HG03159 (cell line): ENCODE measurements at regions not wholly inside any gene's neighbourhood (a gene's known extent, or its start where the extent isn't known, plus 50 kb on each side); places are given as distances from the start of the nearest gene placed in this dataset.
"Not testable (repeated sequence)": the region's sequence is repeated elsewhere in the genome, so short reads cannot be mapped to it uniquely, and the experiment has no call there.

ENCODE experiments used
- ATAC-seq: cut with Tn5 transposase; IDR thresholded peaks from one replicate; pipeline ENCODE4 v1.9.1; 2021; ENCODE audit warnings: mild to moderate bottlenecking, moderate library complexity; ENCODE audit not compliant: unreplicated experiment

DNA sequence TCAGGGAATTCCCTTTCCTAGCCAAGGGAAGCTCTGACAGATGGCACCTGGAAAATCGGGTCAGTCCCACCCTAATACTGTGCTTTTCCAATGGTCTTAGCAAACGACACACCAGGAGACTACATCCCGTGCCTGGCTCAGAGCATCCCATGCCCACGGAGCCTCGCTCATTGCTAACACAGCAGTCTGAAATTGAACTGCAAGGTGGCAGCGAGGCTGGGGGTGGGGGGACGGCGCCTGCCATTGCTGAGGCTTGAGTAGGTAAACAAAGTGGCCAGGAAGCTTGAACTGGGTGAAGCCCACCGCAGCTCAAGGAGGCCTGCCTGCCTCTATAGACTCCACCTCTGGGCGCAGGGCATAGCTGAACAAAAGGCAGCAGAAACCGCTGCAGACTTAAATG lies 279.5 kb upstream of the LUZP2 start:
- ATAC-seq, result not testable (repeated sequence)

DNA sequence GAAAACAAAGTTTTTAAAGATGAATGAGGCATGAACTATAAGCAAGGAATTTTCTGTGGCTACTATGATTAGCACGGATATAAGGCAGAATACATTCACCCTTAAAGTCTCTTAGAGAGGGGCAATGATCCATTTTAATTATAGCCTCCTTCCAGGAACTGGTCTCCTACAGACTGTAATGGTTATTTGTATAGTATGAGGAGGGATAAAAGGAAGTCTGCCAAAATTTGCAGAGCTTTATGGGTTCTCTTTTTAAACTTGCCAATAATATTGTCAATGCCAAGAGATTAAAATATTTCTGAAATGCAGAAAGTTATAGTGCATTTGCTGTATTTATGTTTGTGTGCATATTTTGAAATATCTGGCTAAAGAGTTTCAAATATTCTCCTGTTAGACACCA lies 271.4 kb upstream of the LUZP2 start:
- ATAC-seq, result no peak

DNA sequence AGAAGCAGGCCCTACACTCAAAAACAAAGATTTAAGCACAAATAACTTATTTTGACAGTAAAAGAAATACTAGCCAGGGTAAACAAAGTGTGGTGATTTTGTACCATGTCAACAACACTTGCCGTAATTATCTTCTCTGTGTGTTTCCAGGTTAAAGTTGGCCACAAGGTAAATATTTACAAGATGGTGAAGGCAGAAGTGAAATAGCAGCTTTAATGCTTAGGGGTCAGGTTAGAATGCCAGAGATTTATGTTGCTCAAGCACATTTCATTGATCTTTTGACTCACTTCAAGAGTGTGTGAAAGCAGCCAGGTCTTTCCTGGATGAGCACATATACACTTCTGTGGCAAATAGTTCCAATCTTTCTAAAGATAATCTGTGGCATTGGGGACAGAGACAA lies 270.2 kb upstream of the LUZP2 start:
- no peak for ATAC-seq

DNA sequence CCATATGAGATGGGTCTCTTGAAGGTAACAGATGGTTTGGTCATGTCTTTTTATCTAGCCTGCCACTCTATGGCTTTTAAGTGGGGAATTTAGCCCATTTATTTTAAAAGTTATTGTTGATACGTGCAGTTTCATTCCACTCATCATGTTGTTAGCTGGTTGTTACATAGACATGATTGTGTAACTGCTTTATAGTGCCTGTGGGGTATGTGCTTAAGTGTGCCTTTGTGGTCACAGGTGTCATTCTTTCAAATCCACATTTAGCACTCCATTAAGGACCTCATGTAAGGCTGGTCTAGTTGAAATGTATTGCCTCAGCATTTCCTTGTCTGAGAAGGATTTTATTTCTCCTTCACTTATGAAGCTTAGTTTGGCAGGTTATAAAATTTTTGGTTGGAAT lies 263.8 kb upstream of the LUZP2 start:
- ATAC-seq, result no peak

DNA sequence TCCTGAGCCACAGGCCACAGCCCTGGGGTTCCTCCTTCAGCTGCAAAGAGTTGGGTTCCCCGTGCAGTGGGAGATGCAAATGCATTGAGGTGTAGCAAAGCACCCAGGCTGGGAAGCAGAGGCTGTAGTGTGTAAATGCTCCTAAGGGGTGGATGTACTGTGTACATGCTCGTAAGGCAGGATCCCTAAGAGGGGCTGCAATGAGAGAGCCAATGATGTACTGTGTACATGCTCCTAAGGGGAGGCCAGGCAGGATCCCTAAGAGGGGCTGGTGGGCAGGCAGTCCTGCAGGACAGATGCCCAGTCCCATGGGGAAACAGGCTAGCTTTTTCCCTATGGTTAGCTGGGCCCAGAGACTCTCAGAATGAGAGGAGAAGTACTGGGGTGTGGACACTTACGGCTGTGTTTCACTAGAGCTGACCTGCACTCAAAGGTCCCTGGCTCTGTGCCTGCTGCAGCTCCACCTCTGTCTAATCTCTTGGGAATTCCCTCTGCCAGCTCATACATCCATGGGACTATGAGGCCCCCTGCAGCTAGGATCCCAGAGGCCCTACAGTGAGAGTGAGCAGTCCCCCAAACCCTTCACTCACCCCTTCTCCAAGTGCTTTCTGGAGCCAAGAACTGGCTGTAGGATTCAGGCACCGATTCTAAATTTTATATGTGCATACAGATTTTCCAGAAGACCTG lies 261.9 kb upstream of the LUZP2 start:
- ATAC-seq, result no peak

DNA sequence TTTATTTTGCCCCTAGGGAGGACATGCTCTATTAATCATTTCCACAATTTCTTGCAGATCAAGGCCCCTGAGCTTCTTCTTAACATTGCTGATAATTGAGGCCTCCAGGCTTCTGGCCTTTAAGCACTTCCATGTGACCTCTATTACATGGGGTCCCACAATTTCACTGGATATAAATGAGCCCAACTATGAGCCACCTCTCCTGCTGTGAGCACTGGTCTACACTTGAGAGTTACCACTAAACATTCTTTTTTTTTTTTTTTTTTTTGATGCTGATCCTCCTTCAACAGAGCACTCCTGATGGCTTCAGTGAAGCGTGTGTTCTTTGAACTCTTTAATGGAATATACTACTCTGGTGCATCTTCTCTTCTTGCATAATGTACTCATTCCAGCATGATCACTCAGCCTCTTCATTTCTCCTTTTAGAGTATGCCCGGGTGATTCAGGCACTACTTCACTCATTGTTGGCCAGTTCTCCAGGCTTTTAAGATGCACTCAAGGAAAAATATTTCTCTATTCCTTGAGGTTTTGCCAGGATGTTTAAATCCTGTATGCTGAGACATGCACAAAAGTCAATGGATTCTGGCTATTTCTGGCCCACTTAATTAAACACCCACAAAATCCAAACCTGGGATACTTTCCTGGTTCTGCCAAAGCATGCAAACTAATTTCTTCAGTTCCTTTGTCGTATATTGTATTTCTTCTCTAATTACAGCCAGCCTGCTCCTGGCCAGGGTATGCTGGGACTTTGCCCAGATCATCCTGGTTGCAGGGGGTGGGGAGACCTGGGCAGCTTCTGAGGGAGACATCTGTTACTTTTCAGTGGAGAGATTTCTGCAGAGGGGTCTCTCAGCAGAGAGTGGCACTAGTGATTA lies 257.8 kb upstream of the LUZP2 start:
- ATAC-seq, result no peak

DNA sequence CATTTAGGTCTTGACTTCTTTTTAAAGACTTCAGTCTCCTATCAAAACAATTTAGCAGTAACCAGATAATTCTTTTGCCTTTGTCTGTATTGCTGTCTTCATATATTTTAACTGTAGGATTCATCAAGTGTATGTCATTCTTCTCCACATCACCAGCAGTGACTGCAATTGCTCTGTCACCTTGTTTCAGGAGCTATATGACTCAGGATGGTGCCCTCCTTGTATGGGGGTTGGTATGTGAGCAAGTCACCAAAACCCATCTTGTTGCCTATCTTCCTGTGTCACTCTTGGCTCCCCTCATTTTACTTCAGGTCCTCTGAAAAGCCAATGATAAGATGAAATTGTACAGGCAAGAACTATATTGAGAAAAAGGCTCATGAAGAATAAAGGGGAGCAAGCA lies 256.9 kb upstream of the LUZP2 start:
- ATAC-seq, result no peak

DNA sequence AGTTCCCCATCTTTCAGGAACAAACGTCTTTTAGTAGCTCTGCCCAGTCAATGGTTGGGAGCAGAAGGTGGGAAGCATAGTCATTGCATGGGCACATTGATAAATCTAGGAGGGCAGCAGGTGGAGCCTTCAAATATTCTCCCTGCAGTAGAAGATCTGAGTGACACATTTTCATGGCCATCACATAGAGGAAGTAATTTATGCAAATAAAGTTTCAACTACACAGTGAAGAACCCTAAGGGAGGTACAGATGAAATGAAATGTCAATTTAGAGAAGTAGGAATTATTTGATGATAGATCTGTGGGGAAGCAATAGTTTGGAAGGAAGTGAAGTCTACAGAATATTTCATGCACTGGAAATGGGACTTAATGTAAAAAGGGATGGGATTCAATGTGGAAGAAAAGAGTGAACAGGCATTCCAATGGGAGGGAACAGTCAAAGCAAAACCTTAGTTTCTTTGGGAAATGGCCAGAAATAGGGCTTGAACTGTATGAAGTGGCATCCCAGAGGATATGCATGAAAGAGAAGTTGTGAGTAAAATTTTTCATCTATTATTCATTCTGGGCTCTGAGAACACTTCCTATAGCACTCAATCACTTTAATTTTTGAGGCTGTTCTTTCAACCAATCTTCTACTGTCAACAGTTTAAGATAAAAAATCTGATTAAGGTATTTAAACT lies 256.2 kb upstream of the LUZP2 start:
- peak; percentile 56 for ATAC-seq

DNA sequence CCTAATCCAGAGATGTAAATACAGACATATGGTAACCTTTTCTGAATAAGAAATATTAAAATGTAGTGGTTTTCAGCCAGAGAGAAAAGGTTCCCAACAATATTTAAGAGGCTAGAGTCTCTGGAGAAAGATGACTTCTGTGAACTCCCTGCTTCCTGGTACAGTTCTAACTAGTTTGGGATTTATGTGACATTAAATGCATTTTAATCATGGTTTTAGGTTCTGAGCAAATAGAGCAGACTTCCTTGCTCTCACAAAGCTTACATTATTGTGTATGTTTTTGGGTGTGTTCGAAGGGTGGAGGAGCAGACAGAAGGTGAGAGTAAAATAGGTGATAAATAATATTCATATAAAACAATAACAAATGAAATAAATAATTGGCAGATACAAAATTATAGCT lies 250.1 kb upstream of the LUZP2 start:
- no peak for ATAC-seq

DNA sequence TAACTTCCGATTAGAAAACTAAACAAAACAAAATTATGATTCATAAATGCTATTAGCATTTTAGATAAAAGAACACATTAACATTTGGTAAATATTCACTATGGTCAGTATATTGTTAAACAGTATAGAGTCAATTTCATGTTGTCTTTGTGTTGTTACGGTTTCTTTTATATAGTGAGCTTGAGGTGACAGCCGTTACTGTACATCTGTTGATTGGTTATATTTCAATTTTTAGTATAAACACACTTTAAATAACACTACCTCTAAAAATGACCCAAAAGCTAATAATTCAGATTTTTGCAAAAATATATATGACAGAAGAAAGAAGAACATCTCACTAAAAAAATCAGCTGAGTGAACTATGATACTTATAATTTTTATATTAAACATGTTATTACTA lies 249.0 kb upstream of the LUZP2 start:
- ATAC-seq, result no peak

DNA sequence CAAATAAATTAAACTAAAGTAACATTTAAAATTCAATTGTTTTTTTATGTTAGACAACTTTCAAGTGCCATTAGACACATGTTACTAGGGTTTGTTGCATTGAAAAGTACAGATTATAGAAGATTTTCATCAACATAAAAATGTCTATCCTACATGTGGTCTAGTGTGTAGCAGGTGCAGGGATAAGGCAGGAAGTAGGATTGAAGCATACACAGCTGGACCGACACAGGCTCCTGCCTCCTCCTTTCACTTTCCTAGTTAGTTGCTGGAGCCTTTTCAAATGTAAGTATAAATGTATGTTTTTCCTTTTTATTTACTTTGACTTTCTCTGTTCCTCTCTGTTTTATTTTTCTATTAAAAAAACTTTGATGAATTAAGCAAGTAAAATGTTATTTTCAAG lies 246.9 kb upstream of the LUZP2 start:
- ATAC-seq, result no peak

DNA sequence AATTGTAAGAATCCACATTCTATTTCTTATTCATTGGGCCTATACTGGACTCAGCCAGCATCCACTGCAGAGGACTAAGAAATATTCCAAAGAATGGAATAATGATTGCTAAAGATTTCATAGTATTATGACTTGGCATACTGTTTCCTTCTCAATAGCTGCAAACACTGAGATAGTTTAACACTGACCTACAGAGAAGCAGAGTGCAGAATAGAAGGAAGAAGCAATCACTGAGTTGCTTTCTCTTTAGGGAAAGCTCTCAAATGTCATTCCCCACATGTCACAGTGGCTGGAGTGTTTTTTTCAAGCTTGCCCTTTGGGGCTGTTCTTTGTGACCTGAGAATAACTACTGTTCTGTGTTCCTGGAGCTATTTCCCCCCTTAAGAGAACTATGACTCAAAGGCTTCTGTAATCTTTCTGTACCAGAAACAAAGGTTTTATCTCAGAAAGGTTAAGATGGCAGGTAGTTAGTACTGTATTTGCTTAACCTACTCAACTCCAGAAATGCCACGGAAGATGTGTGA lies 243.6 kb upstream of the LUZP2 start:
- ATAC-seq, result no peak

DNA sequence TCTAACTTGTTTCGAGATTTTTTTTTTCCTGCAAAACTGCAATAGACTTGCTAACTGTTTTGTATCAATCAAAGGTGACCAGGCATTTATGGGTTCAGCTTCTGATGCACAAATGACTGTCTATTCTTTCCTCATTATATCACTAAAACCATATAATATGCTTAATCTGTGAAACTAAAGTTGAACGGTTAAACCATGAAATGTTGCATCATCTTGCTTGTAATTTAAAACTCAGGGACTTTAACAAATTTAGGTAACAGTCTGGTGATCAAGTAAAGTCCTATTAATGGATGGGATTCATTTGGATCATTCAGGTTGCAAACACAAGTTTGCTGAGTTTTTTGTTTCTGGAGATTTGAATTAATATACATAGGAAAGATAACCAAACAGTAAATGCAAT lies 232.0 kb upstream of the LUZP2 start:
- no peak for ATAC-seq

DNA sequence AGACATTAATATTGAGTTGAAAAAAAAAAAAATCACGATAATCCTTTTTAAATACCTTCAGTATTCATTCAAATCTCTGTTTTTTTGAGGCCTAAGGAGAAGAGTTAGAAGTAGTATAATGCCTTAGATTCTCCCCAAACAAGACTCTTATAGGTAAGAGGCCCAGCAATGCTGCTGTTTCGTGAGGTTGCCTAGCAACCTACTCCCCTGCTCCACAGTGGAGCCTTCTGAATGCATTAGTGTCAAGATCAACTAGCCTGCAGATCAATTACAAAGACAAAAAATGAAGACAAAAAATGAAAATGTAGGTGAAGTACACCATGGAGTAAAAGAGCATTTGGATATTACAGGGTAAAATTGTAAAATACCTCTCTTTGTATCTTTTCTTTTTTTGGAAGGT lies 229.8 kb upstream of the LUZP2 start:
- ATAC-seq, result no peak

DNA sequence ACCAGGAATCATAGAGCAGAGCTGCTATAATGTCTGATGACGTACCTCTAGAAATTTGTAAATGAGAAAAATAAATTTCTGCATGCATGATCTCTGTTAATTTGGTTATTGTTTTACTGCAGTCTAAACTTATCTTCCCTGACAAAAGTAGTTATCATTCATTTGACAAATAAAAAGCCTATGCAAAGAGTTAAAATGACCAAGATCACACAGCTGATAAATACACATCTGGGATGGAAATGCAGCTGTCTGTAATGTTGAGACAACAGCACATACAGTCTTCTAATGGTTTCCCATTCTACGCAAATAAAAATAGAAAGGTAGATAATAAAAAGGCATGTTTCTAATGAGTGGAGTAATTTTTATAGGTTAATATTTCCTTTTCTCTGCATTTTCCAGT lies 225.1 kb upstream of the LUZP2 start:
- ATAC-seq, result no peak

DNA sequence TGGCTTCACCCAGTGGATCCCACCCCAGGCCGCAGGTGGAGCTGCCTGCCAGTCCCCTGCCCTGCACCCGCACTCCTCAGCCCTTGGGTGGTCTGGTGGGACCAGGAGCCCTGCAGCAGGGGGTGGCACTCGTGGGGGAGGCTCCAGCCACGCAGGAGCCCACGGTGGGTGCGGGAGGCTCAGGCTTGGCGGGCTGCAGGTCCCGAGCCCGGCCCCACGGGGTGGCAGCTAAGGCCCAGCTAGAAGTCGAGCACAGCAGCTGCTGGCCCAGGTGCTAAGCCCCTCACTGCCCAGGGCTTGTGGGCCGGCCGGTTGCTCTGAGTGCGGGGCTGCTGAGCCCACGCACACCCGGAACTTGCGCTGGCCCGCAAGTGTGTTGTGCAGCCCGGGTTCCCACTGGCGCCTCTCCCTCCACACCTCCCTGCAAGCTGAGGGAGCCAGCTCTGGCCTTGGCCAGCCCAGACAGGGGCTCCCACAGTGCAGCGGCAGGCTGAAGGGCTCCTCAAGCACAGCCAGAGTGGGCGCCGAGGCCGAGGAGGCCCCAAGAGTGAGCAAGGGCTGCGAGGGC lies 222.6 kb upstream of the LUZP2 start:
- not testable (repeated sequence) for ATAC-seq

DNA sequence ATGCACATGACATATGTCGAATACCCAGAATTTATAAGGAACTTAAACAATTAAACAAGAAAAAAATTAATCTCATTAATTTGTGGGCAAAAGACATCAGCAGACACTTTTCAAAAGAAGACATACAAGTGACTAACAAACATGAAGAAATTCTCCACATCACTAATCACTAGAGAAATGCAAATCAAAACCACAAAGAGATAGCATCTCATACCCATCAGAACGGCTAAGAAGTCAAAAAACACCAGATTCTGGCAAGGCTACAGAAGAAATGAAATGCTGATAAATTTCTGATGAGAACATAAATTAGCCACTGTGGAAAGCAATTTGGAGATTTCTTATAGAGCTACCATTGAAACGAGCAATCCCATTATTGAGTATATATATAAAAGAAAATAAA lies 210.6 kb upstream of the LUZP2 start:
- no peak for ATAC-seq

DNA sequence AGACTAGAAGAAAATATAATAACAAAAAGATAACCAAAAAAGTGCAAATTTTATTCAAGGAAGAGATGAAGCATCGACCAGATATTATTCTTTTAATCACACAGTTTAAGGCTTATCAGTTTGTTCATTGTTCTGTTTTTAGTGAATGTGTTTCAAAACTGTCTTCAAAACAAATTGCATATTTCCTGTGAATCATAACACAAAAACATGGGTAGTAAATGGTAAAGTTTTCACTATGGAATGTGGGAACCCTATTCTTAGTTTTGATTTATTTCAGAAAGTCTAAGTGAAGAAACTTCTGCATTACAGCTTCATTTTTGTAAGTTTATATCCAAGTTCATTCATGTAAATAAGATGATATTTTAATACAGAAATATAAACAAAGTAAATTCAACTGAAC lies 207.6 kb upstream of the LUZP2 start:
- ATAC-seq, result no peak

DNA sequence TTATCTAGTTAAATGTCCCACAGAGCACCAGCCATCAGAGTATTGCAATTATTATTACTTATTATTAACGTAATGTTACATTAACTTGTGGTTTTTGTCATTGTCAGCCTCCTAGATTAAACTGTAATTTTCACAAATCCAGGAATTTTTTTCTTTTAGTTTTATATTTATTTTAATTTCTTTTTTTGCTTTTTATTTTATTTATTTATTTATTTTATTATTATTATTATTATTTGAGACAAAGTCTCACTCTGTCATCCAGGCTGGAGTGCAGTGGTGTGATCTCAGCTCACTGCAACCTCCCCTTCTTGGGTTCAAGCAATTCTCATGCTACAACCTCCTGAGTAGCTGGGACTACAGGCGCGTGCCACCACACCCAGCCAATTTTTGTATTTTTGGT lies 202.9 kb upstream of the LUZP2 start:
- no peak for ATAC-seq

DNA sequence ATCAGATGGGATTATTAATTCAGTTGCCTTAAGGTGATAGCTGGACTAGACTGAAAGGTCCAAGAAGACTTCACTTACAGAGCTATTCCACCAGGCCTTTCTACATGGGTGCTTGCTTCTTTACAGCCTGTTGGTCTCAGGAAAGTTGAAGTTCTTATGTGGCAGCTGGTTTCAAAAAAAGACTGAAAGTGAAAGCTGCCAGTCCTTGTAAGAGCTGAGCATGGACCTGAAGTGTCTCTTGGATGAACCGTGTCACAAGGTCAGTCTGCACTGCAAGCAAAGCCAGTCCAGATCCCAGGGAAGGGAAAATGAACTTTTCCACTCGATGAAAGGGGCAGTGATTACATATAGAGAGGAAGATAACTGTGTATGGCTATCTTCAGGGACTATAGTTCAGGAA lies 201.5 kb upstream of the LUZP2 start:
- ATAC-seq, result no peak

DNA sequence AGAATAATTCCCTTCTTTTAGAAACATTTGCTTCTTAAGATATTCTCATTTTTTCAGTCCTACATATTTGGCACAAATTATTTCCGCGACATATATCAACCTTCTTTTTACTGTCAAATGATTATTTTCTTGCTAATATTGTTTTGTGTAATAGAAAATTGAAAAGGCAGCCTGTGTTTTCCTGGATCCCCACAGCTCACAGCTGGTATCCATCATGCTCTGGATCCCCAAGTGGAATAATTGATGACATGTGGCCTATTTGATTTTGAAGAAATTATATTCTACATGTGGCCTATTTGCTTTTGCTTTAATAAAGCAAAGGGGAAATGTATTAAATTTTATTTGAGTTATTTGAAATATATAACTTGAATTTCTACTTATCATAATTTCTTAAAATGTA lies 199.4 kb upstream of the LUZP2 start:
- no peak for ATAC-seq
